ENCODE measurements at regions not wholly inside any gene's neighbourhood (a gene's known extent, or its start where the extent isn't known, plus 50 kb on each side); places are given as distances from the start of the nearest gene placed in this dataset.

DNA sequence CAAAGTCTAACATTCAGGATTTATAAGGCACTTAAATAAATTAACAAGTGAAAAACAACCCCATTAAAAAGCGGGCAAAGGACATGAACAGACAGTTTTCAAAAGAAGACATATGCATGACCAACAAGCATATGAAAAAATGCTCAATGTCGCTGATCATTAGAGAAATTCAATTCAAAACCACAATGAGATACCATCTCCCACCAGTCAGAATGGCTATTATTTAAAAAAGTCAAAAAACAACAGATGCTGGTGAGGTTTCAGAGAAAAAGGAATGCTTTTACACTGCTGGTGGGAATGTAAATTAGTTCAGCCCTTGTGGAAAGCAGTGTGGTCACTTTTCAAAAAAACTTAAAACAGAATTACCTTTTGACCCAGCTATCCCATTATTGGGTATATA is 60.7 kb upstream of the BDKRB2 start:
- Histone ChIP-seq H3K4me3 (ENCODE audit: low read depth in 1 of 2, low read length in 2 of 2) (no peak overlapping the region), H3K27me3 (ENCODE audit: control insufficient read depth in 1 of 2, insufficient read depth in 2 of 2, low read length in 2 of 2) (no peaks in the 10 kb centered on the region), H3K9me3 (ENCODE audit: low read length) (no peaks in the 10 kb centered on the region), H3K9ac (ENCODE audit: low read length) (no peak overlapping the region), H3K27ac (ENCODE audit: low read depth, low read length) (no peak overlapping the region), H3K36me3 (ENCODE audit: insufficient read depth, low read length) (no peaks in the 10 kb centered on the region), H3K4me1 (ENCODE audit: insufficient read depth, low read length) (peaks cover 16% of the 10 kb centered on the region)

DNA sequence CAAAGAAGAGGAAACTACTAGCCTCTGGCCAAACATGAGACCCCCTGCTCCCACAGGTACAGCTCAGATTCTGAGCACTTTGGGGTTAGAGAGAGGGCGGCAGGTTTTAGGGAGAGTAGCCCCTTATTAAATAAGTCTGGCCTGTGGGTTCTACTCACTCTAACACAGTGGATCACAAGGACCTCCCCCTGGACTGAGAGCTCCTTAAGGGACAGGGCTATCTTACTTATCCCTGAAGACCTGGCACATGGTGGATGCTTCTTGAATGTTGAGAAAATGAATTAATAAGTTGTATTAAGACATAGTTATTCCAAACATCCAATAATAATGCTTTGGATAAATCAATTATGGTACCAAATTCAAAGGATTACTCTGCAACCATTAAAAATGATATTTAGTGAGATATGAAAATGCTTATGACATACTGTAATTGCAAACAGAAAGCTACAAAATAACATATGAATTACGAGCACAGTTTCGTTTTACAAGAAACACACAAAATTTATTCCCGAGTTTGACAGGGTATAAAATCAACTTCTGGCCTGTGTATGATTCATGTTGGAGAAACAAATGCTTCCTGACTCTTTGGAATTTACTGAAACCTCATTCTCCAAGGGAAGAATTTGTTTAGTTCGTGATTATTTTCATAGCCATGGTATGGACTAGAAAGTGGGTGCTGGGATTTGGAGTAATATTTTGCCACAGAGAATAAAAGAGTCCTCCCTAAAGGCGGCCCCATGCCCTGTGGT is 59.3 kb upstream of the BDKRB2 start:
- H3K27ac ChIP-seq (ENCODE audit: low read depth, low read length): peak overlapping the region; percentile 40
- H3K4me1 ChIP-seq (ENCODE audit: insufficient read depth, low read length): peaks cover 16% of the 10 kb centered on the region
- H3K27me3 ChIP-seq (ENCODE audit: control insufficient read depth in 1 of 2, insufficient read depth in 2 of 2, low read length in 2 of 2): no peaks in the 10 kb centered on the region
- no peak overlapping the region for H3K4me3 ChIP-seq (ENCODE audit: low read depth in 1 of 2, low read length in 2 of 2)
- no peaks in the 10 kb centered on the region for H3K36me3 ChIP-seq (ENCODE audit: insufficient read depth, low read length)
- no peak overlapping the region for H3K9ac ChIP-seq (ENCODE audit: low read length)
- no peaks in the 10 kb centered on the region for H3K9me3 ChIP-seq (ENCODE audit: low read length)

DNA sequence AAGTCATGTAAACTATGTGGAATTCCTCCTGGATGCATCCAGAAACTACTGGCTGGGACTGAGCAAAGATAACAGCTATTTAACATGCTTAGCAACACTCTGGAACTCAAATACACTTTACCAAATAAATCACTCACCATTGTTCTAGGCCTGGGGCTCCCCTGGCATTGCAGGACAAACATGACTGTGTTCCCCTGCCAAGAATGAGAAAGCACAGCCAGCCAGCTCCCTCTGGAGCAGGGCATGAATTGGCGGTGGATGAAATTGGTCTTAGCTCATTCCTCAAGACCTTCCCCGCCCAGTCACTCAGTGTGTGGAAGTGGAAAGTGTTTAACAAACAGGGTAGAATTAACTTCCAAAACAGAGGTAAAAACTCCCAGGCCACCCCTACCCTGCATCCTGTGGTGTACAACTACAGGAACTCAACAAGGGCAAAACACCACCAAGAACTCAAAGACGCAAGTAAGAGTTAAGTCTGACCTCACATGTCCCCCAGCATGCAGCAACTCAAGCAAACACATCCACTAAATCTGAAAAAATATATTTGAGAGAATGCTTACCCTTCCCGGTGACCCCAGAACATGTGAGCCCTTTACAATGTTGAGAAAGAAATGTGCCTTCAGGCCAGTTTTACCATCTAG is 58.4 kb upstream of the BDKRB2 start:
- peak overlapping the region; percentile 59 for H3K27ac ChIP-seq (ENCODE audit: low read depth, low read length)
- no peaks in the 10 kb centered on the region for H3K27me3 ChIP-seq (ENCODE audit: control insufficient read depth in 1 of 2, insufficient read depth in 2 of 2, low read length in 2 of 2)
- H3K9me3 ChIP-seq (ENCODE audit: low read length): no peaks in the 10 kb centered on the region
- no peak overlapping the region for H3K9ac ChIP-seq (ENCODE audit: low read length)
- no peak overlapping the region for H3K4me3 ChIP-seq (ENCODE audit: low read depth in 1 of 2, low read length in 2 of 2)
- no peaks in the 10 kb centered on the region for H3K36me3 ChIP-seq (ENCODE audit: insufficient read depth, low read length)
- H3K4me1 ChIP-seq (ENCODE audit: insufficient read depth, low read length): peaks cover 16% of the 10 kb centered on the region

DNA sequence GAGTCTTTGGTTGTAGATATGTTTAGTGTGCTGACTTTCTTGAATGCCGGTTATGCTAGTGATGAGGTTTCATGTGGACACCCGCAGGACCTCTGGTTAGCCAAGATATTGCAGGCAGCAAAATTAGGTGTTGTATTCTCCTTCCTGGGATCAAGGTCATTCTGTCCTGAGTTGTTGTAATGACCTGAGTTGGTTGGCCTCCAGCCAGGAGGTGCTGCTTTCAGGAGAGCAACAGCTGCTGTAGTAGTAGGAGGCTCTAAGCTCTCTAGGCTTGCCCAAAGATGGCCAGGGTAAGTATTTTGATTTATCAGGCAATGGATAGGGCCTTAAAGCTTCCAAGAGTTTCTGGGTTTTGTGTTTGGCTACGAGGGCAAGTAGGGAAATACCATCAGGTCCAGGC is 56.0 kb upstream of the BDKRB2 start:
- H3K4me1 ChIP-seq (ENCODE audit: insufficient read depth, low read length): peaks cover 16% of the 10 kb centered on the region
- no peaks in the 10 kb centered on the region for H3K9me3 ChIP-seq (ENCODE audit: low read length)
- H3K36me3 ChIP-seq (ENCODE audit: insufficient read depth, low read length): no peaks in the 10 kb centered on the region
- no peak overlapping the region for H3K27ac ChIP-seq (ENCODE audit: low read depth, low read length)
- no peak overlapping the region for H3K9ac ChIP-seq (ENCODE audit: low read length)
- no peak overlapping the region for H3K4me3 ChIP-seq (ENCODE audit: low read depth in 1 of 2, low read length in 2 of 2)
- H3K27me3 ChIP-seq (ENCODE audit: control insufficient read depth in 1 of 2, insufficient read depth in 2 of 2, low read length in 2 of 2): no peaks in the 10 kb centered on the region

DNA sequence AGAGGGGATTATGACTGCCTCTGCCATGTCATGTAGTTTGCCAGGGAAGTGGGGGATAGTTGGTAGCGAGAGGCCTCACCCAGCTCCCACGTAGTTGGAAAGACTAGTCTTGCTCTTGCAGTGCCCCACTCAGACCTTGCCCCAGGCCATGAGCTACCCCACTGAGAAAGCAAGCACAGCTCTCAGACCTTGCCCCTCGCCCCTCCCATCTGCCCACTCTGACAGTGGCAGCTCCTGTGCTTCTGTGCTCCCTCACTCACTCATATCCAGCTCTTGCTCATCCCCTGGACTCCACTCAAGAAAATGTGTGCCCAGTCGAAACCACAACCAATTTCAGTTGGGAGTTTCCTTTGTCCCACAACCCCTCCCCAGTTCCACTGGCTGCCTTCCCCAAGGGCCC is 55.5 kb upstream of the BDKRB2 start:
- no peaks in the 10 kb centered on the region for H3K36me3 ChIP-seq (ENCODE audit: insufficient read depth, low read length)
- H3K4me3 ChIP-seq (ENCODE audit: low read depth in 1 of 2, low read length in 2 of 2): no peak overlapping the region
- H3K9me3 ChIP-seq (ENCODE audit: low read length): no peaks in the 10 kb centered on the region
- no peak overlapping the region for H3K9ac ChIP-seq (ENCODE audit: low read length)
- H3K4me1 ChIP-seq (ENCODE audit: insufficient read depth, low read length): peaks cover 16% of the 10 kb centered on the region
- H3K27ac ChIP-seq (ENCODE audit: low read depth, low read length): no peak overlapping the region
- no peaks in the 10 kb centered on the region for H3K27me3 ChIP-seq (ENCODE audit: control insufficient read depth in 1 of 2, insufficient read depth in 2 of 2, low read length in 2 of 2)

DNA sequence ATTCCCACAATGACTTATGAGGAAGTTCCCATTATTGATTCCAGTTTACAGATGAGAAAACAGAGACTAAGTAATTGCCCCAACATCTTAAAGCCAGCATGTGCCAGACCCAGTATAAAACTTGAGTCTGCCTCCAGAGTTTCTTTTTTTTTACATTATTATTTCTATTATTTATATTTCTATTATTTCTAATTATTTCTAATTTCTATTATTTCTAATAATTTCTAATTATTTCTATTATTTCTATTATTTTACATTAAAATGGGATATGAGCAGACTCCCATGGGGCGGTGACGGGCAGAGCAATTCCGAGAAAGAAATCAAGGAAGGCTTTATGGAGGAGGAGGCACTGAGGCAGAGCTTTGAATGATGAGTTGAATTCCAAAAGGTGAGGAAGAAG is 54.4 kb upstream of the BDKRB2 start:
- Histone ChIP-seq H3K27ac (ENCODE audit: low read depth, low read length) (no peak overlapping the region), H3K9me3 (ENCODE audit: low read length) (no peaks in the 10 kb centered on the region), H3K4me1 (ENCODE audit: insufficient read depth, low read length) (peaks cover 13% of the 10 kb centered on the region), H3K36me3 (ENCODE audit: insufficient read depth, low read length) (no peaks in the 10 kb centered on the region), H3K27me3 (ENCODE audit: control insufficient read depth in 1 of 2, insufficient read depth in 2 of 2, low read length in 2 of 2) (no peaks in the 10 kb centered on the region), H3K4me3 (ENCODE audit: low read depth in 1 of 2, low read length in 2 of 2) (no peak overlapping the region), H3K9ac (ENCODE audit: low read length) (no peak overlapping the region)

DNA sequence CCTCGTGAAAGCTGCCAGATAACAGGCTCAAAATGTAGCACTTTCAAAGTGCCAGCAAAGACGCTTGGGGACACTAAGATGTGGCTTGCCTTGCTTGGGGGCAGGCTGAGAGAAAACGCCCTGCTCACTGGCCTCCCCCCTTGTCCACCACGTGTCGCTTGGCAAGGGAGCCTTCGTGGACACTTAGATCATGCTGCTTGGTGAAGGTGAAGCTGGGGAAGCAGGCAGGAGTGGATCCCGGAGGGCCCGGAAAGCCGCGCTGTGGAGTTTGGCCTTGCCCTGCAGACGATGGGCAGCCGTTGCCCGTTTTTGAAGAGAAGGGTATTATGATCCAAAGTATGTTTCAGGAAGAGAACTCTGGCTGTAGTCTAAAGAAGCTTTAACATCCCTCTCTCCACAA is 53.4 kb upstream of the BDKRB2 start:
- Histone ChIP-seq H3K9me3 (ENCODE audit: low read length) (no peaks in the 10 kb centered on the region), H3K9ac (ENCODE audit: low read length) (no peak overlapping the region), H3K4me3 (ENCODE audit: low read depth in 1 of 2, low read length in 2 of 2) (no peak overlapping the region), H3K36me3 (ENCODE audit: insufficient read depth, low read length) (no peaks in the 10 kb centered on the region), H3K27me3 (ENCODE audit: control insufficient read depth in 1 of 2, insufficient read depth in 2 of 2, low read length in 2 of 2) (no peaks in the 10 kb centered on the region), H3K27ac (ENCODE audit: low read depth, low read length) (no peak overlapping the region), H3K4me1 (ENCODE audit: insufficient read depth, low read length) (peaks cover 6% of the 10 kb centered on the region)

DNA sequence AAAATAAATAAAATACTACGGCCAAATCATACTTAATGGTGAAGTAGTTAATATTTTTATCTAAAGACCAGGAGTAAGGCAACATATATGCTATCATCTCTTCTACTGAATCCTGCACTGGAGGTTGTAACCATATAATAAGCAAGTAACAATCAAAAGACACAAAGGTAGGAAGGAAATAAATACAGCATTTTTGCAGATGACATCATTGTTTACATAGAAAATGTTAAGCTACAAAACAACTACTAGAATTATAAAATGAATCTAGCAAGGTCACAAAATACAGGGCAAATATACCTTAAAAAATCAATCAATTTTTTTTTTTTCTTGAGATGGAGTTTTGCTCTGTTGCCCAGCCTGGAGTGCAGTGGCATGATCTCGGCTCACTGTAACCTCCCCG is 51.6 kb upstream of the BDKRB2 start:
- no peaks in the 10 kb centered on the region for H3K36me3 ChIP-seq (ENCODE audit: insufficient read depth, low read length)
- no peak overlapping the region for H3K4me3 ChIP-seq (ENCODE audit: low read depth in 1 of 2, low read length in 2 of 2)
- no peaks in the 10 kb centered on the region for H3K4me1 ChIP-seq (ENCODE audit: insufficient read depth, low read length)
- H3K9ac ChIP-seq (ENCODE audit: low read length): no peak overlapping the region
- no peak overlapping the region for H3K27ac ChIP-seq (ENCODE audit: low read depth, low read length)
- no peaks in the 10 kb centered on the region for H3K27me3 ChIP-seq (ENCODE audit: control insufficient read depth in 1 of 2, insufficient read depth in 2 of 2, low read length in 2 of 2)
- H3K9me3 ChIP-seq (ENCODE audit: low read length): no peaks in the 10 kb centered on the region

All from muscle layer of colon (tissue), 2 donors.